AG09309 (cell line): ENCODE measurements at regions not wholly inside any gene's neighbourhood (a gene's known extent, or its start where the extent isn't known, plus 50 kb on each side); places are given as distances from the start of the nearest gene placed in this dataset.

Experiments used
- DNase-seq: peaks from one replicate; pipeline ENCODE4 v3.0.0-alpha.2; 2010; ENCODE audit warnings: low read depth
- H3K4me3 ChIP-seq: 2 replicates; pipeline ENCODE4 v1.5.1; 2011; ENCODE audit warnings: mild to moderate bottlenecking, low read depth, low read length, moderate library complexity; ENCODE audit not compliant: control insufficient read depth
- TF ChIP-seq, protein P1 (sequence below): IDR thresholded peaks from 2 replicates; pipeline ENCODE4 v1.5.1; 2011; ENCODE audit warnings: mild to moderate bottlenecking, low read depth, low read length, inconsistent platforms; ENCODE audit not compliant: insufficient read depth, control insufficient read depth; ENCODE audit errors: missing control alignments

DNA sequence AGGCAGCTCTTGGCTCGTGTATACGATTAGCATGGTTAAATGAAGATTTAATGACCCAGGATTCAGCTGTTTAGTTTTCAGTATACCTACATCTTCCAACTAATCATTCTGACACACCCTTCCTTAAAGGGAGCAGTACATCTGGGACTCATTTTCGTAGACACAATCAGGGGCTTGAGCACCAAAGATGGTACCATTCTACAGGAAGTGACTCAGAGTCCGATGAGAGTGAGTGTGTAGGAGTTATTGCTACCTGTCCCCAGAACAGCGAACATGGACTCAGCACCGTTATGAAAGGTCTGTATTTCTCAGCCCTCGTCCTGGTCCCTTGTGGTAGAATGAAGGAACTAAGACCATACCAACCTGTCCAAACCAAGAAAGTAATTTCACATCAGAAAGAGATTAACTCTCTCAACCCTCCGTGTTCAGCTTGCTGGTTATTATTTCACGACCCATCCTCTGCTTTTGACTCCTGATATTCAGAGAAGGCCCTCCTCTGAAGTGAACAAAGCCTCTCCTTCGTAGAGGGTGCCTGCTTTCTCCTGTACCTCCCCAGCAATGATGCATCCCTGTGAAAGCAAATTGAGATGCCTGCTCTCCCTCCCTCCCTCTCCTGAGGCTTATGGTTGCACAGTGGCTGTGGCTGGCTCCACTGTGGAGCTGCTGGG is 214.8 kb downstream of the MTX2 start:
- H3K4me3 ChIP-seq = no peak overlapping the region
- TF ChIP-seq, protein P1, sequence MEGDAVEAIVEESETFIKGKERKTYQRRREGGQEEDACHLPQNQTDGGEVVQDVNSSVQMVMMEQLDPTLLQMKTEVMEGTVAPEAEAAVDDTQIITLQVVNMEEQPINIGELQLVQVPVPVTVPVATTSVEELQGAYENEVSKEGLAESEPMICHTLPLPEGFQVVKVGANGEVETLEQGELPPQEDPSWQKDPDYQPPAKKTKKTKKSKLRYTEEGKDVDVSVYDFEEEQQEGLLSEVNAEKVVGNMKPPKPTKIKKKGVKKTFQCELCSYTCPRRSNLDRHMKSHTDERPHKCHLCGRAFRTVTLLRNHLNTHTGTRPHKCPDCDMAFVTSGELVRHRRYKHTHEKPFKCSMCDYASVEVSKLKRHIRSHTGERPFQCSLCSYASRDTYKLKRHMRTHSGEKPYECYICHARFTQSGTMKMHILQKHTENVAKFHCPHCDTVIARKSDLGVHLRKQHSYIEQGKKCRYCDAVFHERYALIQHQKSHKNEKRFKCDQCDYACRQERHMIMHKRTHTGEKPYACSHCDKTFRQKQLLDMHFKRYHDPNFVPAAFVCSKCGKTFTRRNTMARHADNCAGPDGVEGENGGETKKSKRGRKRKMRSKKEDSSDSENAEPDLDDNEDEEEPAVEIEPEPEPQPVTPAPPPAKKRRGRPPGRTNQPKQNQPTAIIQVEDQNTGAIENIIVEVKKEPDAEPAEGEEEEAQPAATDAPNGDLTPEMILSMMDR = no peak
- DNase-seq = no peak

DNA sequence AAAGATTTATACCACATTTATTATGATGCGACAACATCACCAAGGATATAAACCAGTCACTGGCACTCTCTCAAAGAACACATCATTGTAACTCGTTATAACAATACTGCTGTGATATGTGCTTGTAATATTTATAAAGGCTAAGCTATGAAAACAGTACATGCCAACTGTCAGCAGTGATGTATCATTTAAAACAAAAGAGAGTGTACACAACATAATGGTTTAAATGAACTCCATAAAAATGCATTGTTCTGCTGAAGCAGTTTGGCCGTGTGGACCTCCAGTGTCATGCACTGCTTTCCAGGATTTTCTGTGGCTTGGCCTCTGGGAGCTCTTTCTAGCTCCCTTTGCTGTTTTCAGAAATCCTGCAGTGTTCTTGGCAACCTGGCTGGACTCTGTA is 215.6 kb downstream of the MTX2 start:
- TF ChIP-seq, protein P1 = no peak
- no peak for DNase-seq
- no peak overlapping the region for H3K4me3 ChIP-seq

DNA sequence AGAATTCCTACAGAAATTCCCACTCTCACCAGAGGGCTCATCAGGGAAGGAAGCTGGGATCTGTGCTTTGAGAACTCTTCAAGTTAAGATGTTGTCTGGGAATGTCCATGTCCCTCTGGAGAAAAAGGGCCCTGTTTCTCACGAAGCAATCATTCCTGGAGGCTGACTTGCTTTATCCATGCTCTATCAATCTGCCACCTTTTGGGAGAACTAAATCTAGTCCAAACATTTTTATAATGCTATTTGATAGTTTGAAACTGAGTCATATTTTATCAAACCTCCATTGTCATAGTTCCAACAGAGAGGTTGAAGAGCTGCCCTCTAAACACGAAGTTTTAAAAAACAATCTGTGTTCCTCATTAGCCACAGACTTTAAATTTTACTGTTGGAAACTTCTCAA is 219.2 kb downstream of the MTX2 start:
- TF ChIP-seq, protein P1 = no peak
- DNase-seq = peak; percentile 49
- no peak overlapping the region for H3K4me3 ChIP-seq

DNA sequence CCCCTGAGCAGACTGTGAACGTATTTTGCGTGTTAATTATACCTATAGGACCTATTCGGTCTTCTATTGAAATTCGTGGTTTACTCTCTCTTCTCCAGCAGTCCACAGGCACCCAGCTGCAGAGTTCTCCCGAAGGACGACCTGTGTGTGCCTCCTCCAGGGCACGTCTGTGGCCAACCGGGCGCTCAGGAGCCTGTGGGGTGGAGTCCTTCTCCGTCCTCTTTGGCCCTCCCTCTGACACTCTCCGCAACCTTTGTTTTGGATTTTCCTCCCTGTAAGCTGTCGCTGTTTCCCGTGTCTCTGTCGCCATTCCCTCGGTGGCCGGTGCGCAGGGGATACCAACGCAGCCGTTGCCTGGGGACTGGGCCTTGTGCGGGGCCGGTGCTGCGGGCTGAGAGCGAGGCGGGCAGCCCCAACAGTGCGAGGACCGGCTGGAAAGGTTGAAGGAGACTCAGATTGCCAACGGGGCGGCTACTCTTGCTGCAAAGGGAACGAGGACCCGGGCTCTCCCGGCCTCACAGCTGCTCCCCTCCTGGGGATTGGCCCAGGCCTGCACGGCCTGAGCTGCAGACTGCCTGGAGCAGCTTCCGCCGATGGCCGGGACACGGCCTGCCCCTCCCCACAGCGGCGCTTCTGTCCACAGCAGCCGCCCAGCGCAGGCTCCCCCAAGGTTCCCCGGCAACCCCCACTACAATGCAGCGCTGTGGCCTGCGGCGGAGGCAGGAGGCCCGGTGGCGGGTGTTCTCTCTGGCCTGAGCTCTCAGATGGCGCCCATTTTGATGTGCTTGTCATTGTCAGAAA is 221.0 kb downstream of the MTX2 start:
- H3K4me3 ChIP-seq = 0 out of 2 replicates have a peak overlapping the region, but pooled peaks have one; percentile 5
- DNase-seq = no peak
- TF ChIP-seq, protein P1 = no peak

DNA sequence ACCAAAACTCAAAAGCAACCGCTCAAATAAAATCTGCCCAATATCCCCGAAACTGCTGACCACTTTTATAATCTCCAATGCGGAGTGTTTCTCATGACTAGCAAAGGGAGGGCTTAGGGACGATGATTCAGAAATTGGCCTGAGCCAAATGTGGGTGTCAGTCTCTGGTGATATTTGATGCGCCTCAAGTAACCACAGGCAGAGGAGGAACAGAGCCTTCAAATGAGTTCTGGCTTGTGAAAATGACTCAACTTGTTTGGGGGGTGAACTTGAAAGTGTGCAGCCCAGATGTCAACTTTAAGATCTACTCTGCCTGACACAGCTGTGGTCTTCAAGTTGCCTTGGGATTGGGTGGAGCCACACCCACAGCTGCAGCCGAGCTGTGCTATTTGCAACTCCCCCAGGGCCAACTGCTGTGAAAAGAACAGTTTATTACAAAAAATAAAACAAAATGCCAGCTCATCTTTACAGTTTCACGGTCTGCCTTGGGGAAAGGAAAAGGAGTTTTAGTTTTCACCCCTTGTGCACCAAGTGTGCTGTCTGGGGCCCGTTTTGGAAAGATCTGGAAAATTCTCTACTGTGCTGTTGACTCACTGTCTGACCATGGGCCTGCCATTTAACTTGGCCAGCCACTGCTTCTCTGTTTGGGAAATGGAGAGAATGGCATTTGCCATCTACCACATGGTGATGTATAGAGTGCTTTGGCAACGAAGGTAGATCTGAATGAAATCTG is 222.1 kb downstream of the MTX2 start:
- DNase-seq = peak; percentile 99
- no peak overlapping the region for H3K4me3 ChIP-seq
- TF ChIP-seq, protein P1 = no peak

DNA sequence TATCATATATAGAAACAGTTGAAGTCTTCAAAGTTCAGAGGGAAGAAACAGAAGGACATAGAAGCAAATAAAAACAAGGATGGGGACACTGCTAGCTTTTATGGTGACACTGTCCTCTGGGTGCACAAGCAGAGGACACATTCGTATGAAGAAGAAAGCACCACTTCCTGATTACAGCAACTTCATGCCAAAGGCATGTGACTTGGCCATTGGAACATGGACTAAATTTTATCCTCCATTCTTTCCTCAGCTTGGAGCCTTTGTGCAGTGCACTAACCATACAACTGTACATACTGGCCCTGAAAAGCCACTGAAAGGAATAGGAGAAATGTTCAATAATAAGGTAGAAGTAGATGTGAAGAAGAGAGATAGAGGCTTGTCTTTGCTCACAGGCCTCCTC is 223.3 kb downstream of the MTX2 start:
- no peak for DNase-seq
- TF ChIP-seq, protein P1 = no peak
- H3K4me3 ChIP-seq = no peak overlapping the region
